ENCODE measurements at regions not wholly inside any gene's neighbourhood (a gene's known extent, or its start where the extent isn't known, plus 50 kb on each side); places are given as distances from the start of the nearest gene placed in this dataset.

DNA sequence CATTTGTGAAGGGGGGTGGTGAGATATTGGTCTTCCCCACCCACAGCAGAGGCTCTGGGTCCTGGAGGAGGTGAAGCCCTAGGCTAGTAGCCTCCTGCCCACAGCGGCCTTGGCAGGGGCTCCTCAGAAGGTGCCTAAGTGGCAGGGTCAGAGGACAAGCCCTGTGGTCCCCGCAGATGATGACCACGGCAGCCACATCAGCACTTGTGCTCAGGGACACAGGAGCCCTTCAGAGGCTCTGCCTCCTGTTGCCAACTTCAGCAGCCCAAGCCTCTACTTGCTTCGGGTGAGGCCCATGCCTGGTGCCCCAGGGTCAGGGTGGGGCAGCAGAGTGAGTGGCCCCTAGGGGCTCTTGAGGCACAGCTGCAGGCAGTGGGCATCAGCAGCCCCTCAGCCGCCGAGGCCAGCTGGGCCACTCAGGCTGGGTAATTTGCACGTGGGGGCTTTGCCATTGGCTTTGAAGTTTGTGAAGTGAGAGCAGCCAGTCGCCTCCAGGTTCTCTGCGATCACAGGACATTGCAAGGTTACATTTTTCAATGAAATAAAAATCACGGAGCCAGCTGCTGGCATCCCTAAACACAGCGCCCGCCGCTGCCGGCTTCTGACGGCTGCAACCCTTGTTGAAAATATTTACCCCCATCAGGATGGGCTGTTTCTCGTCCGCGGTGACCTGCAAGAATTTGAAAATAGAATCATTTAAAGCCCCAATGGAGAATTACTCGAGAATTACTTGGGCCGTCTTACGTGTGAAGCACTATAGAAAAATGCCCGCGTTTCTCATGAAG is 108.5 kb downstream of the HMX1 start:
- TF ChIP-seq EZH2 (IDR thresholded peaks at IDR 0.05; ENCODE audit: borderline replicate concordance, low read depth, low read length, poor library complexity, severe bottlenecking), result no peak
- CTCF ChIA-PET, result no interaction called here
- H3K36me3 ChIP-seq (ENCODE audit: insufficient read depth, low read length, poor library complexity, severe bottlenecking), result no peaks in the 10 kb centered on the region
- peaks cover 35% of the 10 kb centered on the region for H3K27me3 ChIP-seq (replicated peaks; ENCODE audit: insufficient read depth, low read depth, low read length, poor library complexity)
- DNase-seq (ENCODE audit: low spot score), result no peak
- intact Hi-C loops (cut with micrococcal nuclease; ENCODE audit: unreplicated experiment), result no loop called here
- no peaks in the 10 kb centered on the region for H3K4me1 ChIP-seq (ENCODE audit: insufficient read depth, low read length, poor library complexity, severe bottlenecking)
- H3K27ac ChIP-seq (ENCODE audit: low read depth, low read length, poor library complexity, severe bottlenecking), result no peak overlapping the region
- no peaks in the 10 kb centered on the region for H3K9me3 ChIP-seq (ENCODE audit: low read depth, low read length, poor library complexity, severe bottlenecking)
- no peak overlapping the region for H3K4me3 ChIP-seq (ENCODE audit: low read depth, low read length, poor library complexity, severe bottlenecking)
- POLR2A ChIA-PET (ENCODE audit: low non-redundant PET), result no interaction called here
- BruUV-seq (replicated peaks), result no TSS peak

DNA sequence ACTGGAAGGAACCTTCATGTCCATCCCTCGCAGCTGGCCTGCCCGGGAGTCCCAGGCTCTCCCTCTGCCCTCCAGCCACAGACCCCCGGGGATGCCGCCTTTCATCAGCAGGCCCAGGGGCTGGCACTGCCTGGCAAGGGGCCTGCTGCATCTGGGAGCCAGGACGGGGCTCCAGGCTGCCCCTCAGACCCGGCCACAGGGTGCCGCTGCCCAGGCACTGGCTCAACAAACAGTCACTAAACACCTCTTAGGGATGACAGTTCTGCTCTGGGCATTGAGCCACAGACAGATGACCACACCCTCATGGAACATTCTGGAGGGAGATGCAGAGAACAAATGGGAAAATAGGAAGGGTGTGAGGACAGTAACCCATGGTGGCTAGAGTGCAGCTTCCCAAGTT is 109.3 kb downstream of the HMX1 start:
- Histone ChIP-seq H3K36me3 (ENCODE audit: insufficient read depth, low read length, poor library complexity, severe bottlenecking) (no peaks in the 10 kb centered on the region), H3K4me1 (ENCODE audit: insufficient read depth, low read length, poor library complexity, severe bottlenecking) (no peaks in the 10 kb centered on the region), H3K9me3 (ENCODE audit: low read depth, low read length, poor library complexity, severe bottlenecking) (no peaks in the 10 kb centered on the region), H3K4me3 (ENCODE audit: low read depth, low read length, poor library complexity, severe bottlenecking) (no peak overlapping the region), H3K27ac (ENCODE audit: low read depth, low read length, poor library complexity, severe bottlenecking) (no peak overlapping the region), H3K27me3 (replicated peaks; ENCODE audit: insufficient read depth, low read depth, low read length, poor library complexity) (peaks cover 34% of the 10 kb centered on the region)
- BruUV-seq (replicated peaks), result no TSS peak
- TF ChIP-seq EZH2 (IDR thresholded peaks at IDR 0.05; ENCODE audit: borderline replicate concordance, low read depth, low read length, poor library complexity, severe bottlenecking), result no peak
- TF ChIP-seq, protein P1, sequence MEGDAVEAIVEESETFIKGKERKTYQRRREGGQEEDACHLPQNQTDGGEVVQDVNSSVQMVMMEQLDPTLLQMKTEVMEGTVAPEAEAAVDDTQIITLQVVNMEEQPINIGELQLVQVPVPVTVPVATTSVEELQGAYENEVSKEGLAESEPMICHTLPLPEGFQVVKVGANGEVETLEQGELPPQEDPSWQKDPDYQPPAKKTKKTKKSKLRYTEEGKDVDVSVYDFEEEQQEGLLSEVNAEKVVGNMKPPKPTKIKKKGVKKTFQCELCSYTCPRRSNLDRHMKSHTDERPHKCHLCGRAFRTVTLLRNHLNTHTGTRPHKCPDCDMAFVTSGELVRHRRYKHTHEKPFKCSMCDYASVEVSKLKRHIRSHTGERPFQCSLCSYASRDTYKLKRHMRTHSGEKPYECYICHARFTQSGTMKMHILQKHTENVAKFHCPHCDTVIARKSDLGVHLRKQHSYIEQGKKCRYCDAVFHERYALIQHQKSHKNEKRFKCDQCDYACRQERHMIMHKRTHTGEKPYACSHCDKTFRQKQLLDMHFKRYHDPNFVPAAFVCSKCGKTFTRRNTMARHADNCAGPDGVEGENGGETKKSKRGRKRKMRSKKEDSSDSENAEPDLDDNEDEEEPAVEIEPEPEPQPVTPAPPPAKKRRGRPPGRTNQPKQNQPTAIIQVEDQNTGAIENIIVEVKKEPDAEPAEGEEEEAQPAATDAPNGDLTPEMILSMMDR (conservative IDR thresholded peaks at IDR 0.05; ENCODE audit: low read depth, low read length), result no peak
- intact Hi-C loops (cut with micrococcal nuclease; ENCODE audit: unreplicated experiment), result no loop called here
- CTCF ChIA-PET, result no interaction called here
- no peak for DNase-seq (ENCODE audit: low spot score)
- POLR2A ChIA-PET (ENCODE audit: low non-redundant PET), result no interaction called here

DNA sequence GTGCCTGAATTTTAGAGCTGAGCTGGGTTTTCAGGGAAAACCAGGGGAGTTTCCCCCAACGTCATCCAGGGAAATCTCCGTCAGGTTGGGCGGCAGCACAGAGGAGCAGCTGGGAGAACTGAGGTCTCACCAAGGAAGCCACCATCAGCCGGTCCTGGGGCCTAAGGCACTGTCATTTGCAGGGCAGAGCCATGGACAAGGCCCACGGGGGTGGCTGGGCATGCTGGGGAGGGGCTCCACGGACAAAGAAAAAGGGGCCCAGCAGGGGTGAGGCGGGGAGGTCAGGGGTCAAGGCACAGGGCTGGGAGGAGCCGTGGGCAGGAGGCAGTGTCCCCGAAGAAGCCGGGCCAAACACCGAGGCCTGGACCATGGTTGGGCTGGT is 109.8 kb downstream of the HMX1 start:
- Histone ChIP-seq H3K9me3 (ENCODE audit: low read depth, low read length, poor library complexity, severe bottlenecking) (no peaks in the 10 kb centered on the region), H3K4me1 (ENCODE audit: insufficient read depth, low read length, poor library complexity, severe bottlenecking) (no peaks in the 10 kb centered on the region), H3K36me3 (ENCODE audit: insufficient read depth, low read length, poor library complexity, severe bottlenecking) (no peaks in the 10 kb centered on the region), H3K4me3 (ENCODE audit: low read depth, low read length, poor library complexity, severe bottlenecking) (no peak overlapping the region), H3K27me3 (replicated peaks; ENCODE audit: insufficient read depth, low read depth, low read length, poor library complexity) (peaks cover 29% of the 10 kb centered on the region), H3K27ac (ENCODE audit: low read depth, low read length, poor library complexity, severe bottlenecking) (no peak overlapping the region)
- DNase-seq (ENCODE audit: low spot score), result no peak
- TF ChIP-seq EZH2 (IDR thresholded peaks at IDR 0.05; ENCODE audit: borderline replicate concordance, low read depth, low read length, poor library complexity, severe bottlenecking), result no peak
- TF ChIP-seq, protein P1 (conservative IDR thresholded peaks at IDR 0.05; ENCODE audit: low read depth, low read length), result no peak
- intact Hi-C loops (cut with micrococcal nuclease; ENCODE audit: unreplicated experiment), result no loop called here
- ChIA-PET CTCF (no interaction called here), POLR2A (ENCODE audit: low non-redundant PET) (no interaction called here)
- no TSS peak for BruUV-seq (replicated peaks)

Measured in A673 (cell line).